DOHH2 (cell line): ENCODE measurements at regions not wholly inside any gene's neighbourhood (a gene's known extent, or its start where the extent isn't known, plus 50 kb on each side); places are given as distances from the start of the nearest gene placed in this dataset.

Source experiments
- H3F3A ChIP-seq: fragments of 200-600 bp; sonication (generic), shearing (Covaris generic); 2 replicates; pipeline ENCODE4 v1.6.0; 2016; ENCODE audit warnings: antibody characterized with exemption, mild to moderate bottlenecking; ENCODE audit not compliant: control insufficient read depth, insufficient read depth
- H3K27ac ChIP-seq: fragments of 200-600 bp; sonication (generic); 2 replicates; pipeline ENCODE4 v1.5.1; 2014; ENCODE audit warnings: low read depth, mild to moderate bottlenecking, low read length, moderate library complexity
- H3K27me3 ChIP-seq: fragments of 200-600 bp; sonication (generic); 2 replicates; pipeline ENCODE4 v1.6.1; 2014; ENCODE audit warnings: mild to moderate bottlenecking, low read length, mixed read lengths; ENCODE audit not compliant: control insufficient read depth
- H3K36me3 ChIP-seq: fragments of 200-600 bp; sonication (generic); 2 replicates; pipeline ENCODE4 v1.6.1; 2014; ENCODE audit warnings: mild to moderate bottlenecking, low read length, moderate library complexity, mixed read lengths; ENCODE audit not compliant: control insufficient read depth
- H3K4me1 ChIP-seq: fragments of 200-600 bp; sonication (generic); 2 replicates; pipeline ENCODE4 v1.6.1; 2014; ENCODE audit warnings: mild to moderate bottlenecking, low read length, mixed read lengths; ENCODE audit not compliant: control insufficient read depth
- H3K4me2 ChIP-seq: fragments of 200-600 bp; sonication (generic); 2 replicates; pipeline ENCODE4 v1.6.0; 2014; ENCODE audit warnings: mild to moderate bottlenecking, low read length, moderate library complexity
- H3K4me3 ChIP-seq: fragments of 200-600 bp; sonication (generic); 2 replicates; pipeline ENCODE4 v1.5.1; 2014; ENCODE audit warnings: mild to moderate bottlenecking, low read length, mixed read lengths
- H3K79me2 ChIP-seq: fragments of 200-600 bp; sonication (generic); 2 replicates; pipeline ENCODE4 v1.6.1; 2014; ENCODE audit warnings: mild to moderate bottlenecking, low read length, mixed read lengths; ENCODE audit not compliant: control insufficient read depth
- H3K9me2 ChIP-seq: fragments of 200-600 bp; sonication (generic); replicated peaks from 2 replicates; pipeline ENCODE4 v1.6.1; 2014; ENCODE audit warnings: mild to moderate bottlenecking, low read length, mixed read lengths; ENCODE audit not compliant: control insufficient read depth
- H3K9me3 ChIP-seq: fragments of 200-600 bp; sonication (generic); 2 replicates; pipeline ENCODE4 v1.6.1; 2014; ENCODE audit warnings: antibody characterized with exemption, low read length, mixed read lengths; ENCODE audit not compliant: control insufficient read depth, insufficient read depth
- H4K20me1 ChIP-seq: fragments of 200-600 bp; sonication (generic); 2 replicates; pipeline ENCODE4 v1.6.0; 2014; ENCODE audit warnings: low read depth, mild to moderate bottlenecking, antibody characterized with exemption, low read length, moderate library complexity; ENCODE audit not compliant: control insufficient read depth, insufficient read depth
- EZH2phosphoT487 ChIP-seq: fragments of 200-600 bp; sonication (generic); IDR thresholded peaks from 2 replicates; pipeline ENCODE4 v1.6.1; 2017; ENCODE audit warnings: borderline replicate concordance, mild to moderate bottlenecking, antibody characterized with exemption, low read length, moderate library complexity, mixed read lengths
- TF ChIP-seq, protein P1 (sequence below): fragments of 200-600 bp; sonication (generic); IDR thresholded peaks from one replicate; pipeline ENCODE4 v1.5.1; 2014; ENCODE audit warnings: antibody characterized with exemption, mild to moderate bottlenecking, low read depth, low read length; ENCODE audit not compliant: poor library complexity, severe bottlenecking

DNA sequence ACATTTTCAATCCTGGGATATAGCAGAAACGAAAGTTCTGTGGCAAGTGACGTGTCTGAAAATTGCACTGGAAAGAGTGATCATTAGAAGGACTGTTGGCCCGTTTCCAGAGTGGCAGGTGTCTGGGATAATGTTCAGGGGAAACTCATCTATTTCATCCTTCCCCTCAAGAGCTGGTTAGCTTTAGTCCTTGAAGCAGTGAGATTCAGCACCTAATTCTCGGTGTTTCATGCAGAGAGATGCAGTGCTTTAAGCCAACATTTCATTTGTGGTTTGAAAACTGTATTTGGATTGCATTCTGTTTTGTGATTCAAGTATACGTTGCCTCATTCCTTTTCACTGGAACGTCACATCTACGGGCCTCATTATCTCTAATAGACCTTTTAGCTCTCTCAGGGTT is 205.0 kb upstream of the RAG2 start:
- Histone ChIP-seq H3K4me1 (no peaks in the 10 kb centered on the region), H3K36me3 (no peaks in the 10 kb centered on the region), H4K20me1 (no peaks in the 10 kb centered on the region), H3K27ac (no peak overlapping the region), H3F3A (no peaks in the 10 kb centered on the region), H3K27me3 (no peaks in the 10 kb centered on the region), H3K9me3 (no peaks in the 10 kb centered on the region; the same call in 1 of the 2 replicates), H3K4me2 (no peak overlapping the region), H3K9me2 (no peaks in the 10 kb centered on the region), H3K4me3 (no peak overlapping the region), H3K79me2 (no peaks in the 10 kb centered on the region)
- TF ChIP-seq, protein P1, sequence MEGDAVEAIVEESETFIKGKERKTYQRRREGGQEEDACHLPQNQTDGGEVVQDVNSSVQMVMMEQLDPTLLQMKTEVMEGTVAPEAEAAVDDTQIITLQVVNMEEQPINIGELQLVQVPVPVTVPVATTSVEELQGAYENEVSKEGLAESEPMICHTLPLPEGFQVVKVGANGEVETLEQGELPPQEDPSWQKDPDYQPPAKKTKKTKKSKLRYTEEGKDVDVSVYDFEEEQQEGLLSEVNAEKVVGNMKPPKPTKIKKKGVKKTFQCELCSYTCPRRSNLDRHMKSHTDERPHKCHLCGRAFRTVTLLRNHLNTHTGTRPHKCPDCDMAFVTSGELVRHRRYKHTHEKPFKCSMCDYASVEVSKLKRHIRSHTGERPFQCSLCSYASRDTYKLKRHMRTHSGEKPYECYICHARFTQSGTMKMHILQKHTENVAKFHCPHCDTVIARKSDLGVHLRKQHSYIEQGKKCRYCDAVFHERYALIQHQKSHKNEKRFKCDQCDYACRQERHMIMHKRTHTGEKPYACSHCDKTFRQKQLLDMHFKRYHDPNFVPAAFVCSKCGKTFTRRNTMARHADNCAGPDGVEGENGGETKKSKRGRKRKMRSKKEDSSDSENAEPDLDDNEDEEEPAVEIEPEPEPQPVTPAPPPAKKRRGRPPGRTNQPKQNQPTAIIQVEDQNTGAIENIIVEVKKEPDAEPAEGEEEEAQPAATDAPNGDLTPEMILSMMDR: no peak
- TF ChIP-seq EZH2phosphoT487: no peak

DNA sequence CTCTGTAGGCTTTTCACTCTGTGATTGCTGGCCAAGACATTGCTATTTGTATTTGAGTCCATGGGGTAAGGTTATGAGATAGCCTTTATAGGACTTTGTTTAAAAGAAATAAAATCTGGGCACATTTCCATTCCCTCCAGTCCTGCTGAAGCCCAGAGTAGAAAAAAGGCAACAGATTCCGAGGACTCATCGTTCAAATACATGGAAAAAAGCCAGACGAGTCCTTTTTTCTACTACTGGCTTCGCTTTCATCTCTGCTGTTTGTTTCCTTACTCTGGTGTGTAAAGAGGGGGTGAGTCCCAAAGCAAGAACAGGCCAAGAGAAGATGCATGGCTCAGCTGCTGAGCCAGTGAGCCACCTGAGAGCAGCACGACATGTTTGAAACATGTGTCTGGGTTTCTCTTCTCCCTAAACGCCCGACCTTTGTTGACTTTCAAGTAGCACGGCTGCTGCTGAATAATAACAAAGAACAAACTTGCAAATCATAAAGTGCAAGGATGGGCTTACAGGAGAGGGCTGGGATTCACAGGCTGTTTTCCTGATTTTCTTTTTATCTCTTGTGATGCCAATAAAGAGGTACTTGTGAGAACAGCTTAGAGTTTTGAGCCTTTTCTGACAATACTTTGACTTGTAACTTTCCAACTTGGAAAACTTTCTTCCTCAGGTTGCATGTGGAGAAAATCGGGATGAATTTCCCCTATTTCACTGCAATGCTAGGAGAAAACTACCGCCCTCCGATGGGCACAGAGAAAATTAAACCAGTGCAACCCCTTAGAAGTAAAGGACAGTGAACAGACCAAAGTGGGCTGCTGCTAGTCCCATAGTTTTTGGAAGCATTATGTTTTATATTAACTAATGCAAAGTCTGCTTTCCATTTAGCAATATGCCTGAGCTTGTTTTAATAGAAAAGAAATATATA is 195.2 kb upstream of the RAG2 start:
- H3K27me3 ChIP-seq: no peaks in the 10 kb centered on the region
- H4K20me1 ChIP-seq: no peaks in the 10 kb centered on the region
- no peaks in the 10 kb centered on the region for H3K4me1 ChIP-seq
- no peaks in the 10 kb centered on the region for H3K9me3 ChIP-seq
- no peaks in the 10 kb centered on the region for H3K36me3 ChIP-seq
- TF ChIP-seq EZH2phosphoT487: no peak
- TF ChIP-seq, protein P1: no peak
- H3K4me2 ChIP-seq: no peak overlapping the region
- no peaks in the 10 kb centered on the region for H3F3A ChIP-seq
- H3K79me2 ChIP-seq: no peaks in the 10 kb centered on the region
- no peaks in the 10 kb centered on the region for H3K9me2 ChIP-seq
- H3K27ac ChIP-seq: no peak overlapping the region
- H3K4me3 ChIP-seq: no peak overlapping the region

DNA sequence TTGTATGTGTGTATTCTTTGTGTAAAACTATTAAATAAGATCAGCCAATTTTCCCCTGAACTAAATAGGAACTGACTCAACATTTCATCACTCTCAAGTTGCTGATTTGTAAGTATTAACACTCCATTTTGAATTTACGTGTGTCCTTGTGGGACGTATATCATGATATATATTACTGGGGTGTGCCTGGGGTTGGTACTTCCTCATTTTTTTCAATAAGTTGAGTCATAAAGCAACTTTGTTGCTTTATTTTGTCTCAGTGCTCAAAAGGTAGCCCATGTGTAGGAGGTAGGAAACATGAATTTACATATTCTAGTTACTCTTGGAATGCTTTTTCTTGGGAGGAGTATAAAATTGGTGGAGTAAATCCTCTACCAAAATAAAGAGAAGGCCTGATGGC is 193.9 kb upstream of the RAG2 start:
- H3K27me3 ChIP-seq: no peaks in the 10 kb centered on the region
- H3F3A ChIP-seq: no peaks in the 10 kb centered on the region
- no peaks in the 10 kb centered on the region for H3K9me2 ChIP-seq
- no peaks in the 10 kb centered on the region for H3K36me3 ChIP-seq
- H3K4me2 ChIP-seq: no peak overlapping the region
- no peak for TF ChIP-seq EZH2phosphoT487
- TF ChIP-seq, protein P1: no peak
- H3K27ac ChIP-seq: no peak overlapping the region
- no peaks in the 10 kb centered on the region for H4K20me1 ChIP-seq
- H3K9me3 ChIP-seq: no peaks in the 10 kb centered on the region
- H3K4me3 ChIP-seq: no peak overlapping the region
- H3K79me2 ChIP-seq: no peaks in the 10 kb centered on the region
- H3K4me1 ChIP-seq: no peaks in the 10 kb centered on the region
